ENCODE measurements at regions not wholly inside any gene's neighbourhood (a gene's known extent, or its start where the extent isn't known, plus 50 kb on each side); places are given as distances from the start of the nearest gene placed in this dataset.

DNA sequence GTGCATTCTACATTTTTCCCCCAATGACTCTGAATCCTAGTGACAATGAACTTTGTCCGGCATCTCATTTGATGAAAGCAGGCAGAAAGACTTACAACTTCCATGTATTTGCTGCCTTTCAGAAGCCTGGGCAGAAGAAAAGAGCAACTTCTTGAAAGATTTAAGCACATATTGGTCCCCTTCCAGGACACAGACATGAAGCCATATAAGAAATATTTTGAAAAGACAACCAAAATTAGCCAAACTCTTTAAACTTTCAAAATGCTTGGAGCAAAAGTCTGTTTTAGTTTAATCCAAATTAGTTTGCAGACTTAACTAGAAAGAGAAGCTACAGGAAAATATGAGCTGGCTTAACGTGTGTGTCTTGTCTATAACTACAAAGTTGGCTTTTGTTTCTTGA is 492.5 kb downstream of the NR4A2 start:
- ChIA-PET CTCF (no interaction called here), POLR2A (no interaction called here)
- intact Hi-C loops (cut with micrococcal nuclease): no loop called here
- H3K79me2 ChIP-seq (ENCODE audit: control insufficient read depth, insufficient read depth, low read length): no peaks in the 10 kb centered on the region
- no peaks in the 10 kb centered on the region for H3K9me3 ChIP-seq (replicated peaks; ENCODE audit: control insufficient read depth, insufficient read depth, low read length)
- H3K4me1 ChIP-seq (ENCODE audit: control insufficient read depth, extremely low read depth, insufficient read depth, low read length): no peaks in the 10 kb centered on the region
- H3K9ac ChIP-seq (replicated peaks; ENCODE audit: extremely low read depth, insufficient read depth, low read length): no peak overlapping the region
- dilution Hi-C loops (cut with MboI; ENCODE audit: extremely low pct_ligation_motif_present, low sequenced_read_pairs): no loop called here
- no peak overlapping the region for H3K4me2 ChIP-seq (ENCODE audit: insufficient read depth, low read length)
- H3K27ac ChIP-seq (ENCODE audit: insufficient read depth, low read depth, low read length): no peak overlapping the region
- H3K4me3 ChIP-seq (replicated peaks in 1 of 3; ENCODE audit: insufficient read depth in 1 of 3, low read depth in 1 of 3, low read length in 3 of 3): no peak overlapping the region
- FAIRE-seq (no peak), DNase-seq (ENCODE audit: low read depth, low spot score) (no peak)
- BruUV-seq (replicated peaks): no TSS peak
- no peaks in the 10 kb centered on the region for H3K36me3 ChIP-seq (ENCODE audit: control insufficient read depth in 2 of 2, extremely low read depth in 1 of 2, insufficient read depth in 2 of 2, low read length in 2 of 2)
- TF ChIP-seq POLR2AphosphoS5 (IDR thresholded peaks at IDR 0.05; ENCODE audit: insufficient read depth, low read depth, low read length) (no peak), EZH2 (IDR thresholded peaks at IDR 0.05; ENCODE audit: borderline replicate concordance, low read depth, low read length, severe bottlenecking) (no peak), MYC (IDR thresholded peaks at IDR 0.05; ENCODE audit: low read depth, low read length) (no peak), POLR2A (IDR thresholded peaks at IDR 0.05; ENCODE audit: low read depth, low read length) (no peak), GATA2 (IDR thresholded peaks at IDR 0.05; ENCODE audit: insufficient read depth, insufficient read length, low read depth, low read length) (no peak), FOS (IDR thresholded peaks at IDR 0.05; ENCODE audit: borderline replicate concordance, insufficient read depth, low read length) (no peak), JUN (IDR thresholded peaks at IDR 0.05; ENCODE audit: borderline replicate concordance, insufficient read depth, insufficient read length, low read depth) (no peak)
- TF ChIP-seq, protein P1, sequence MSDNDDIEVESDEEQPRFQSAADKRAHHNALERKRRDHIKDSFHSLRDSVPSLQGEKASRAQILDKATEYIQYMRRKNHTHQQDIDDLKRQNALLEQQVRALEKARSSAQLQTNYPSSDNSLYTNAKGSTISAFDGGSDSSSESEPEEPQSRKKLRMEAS (IDR thresholded peaks at IDR 0.05; ENCODE audit: insufficient read depth, insufficient read length): no peak
- TF ChIP-seq, protein P2, sequence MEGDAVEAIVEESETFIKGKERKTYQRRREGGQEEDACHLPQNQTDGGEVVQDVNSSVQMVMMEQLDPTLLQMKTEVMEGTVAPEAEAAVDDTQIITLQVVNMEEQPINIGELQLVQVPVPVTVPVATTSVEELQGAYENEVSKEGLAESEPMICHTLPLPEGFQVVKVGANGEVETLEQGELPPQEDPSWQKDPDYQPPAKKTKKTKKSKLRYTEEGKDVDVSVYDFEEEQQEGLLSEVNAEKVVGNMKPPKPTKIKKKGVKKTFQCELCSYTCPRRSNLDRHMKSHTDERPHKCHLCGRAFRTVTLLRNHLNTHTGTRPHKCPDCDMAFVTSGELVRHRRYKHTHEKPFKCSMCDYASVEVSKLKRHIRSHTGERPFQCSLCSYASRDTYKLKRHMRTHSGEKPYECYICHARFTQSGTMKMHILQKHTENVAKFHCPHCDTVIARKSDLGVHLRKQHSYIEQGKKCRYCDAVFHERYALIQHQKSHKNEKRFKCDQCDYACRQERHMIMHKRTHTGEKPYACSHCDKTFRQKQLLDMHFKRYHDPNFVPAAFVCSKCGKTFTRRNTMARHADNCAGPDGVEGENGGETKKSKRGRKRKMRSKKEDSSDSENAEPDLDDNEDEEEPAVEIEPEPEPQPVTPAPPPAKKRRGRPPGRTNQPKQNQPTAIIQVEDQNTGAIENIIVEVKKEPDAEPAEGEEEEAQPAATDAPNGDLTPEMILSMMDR (IDR thresholded peaks at IDR 0.05; ENCODE audit: extremely low read depth in 1 of 2, insufficient read depth in 1 of 2, low read depth in 1 of 2, low read length in 2 of 2): no peak
- no peaks in the 10 kb centered on the region for H4K20me1 ChIP-seq (replicated peaks; ENCODE audit: control insufficient read depth, extremely low read depth, insufficient read depth, low read length)
- H2AFZ ChIP-seq (ENCODE audit: low read depth, low read length): no peak overlapping the region
- H3K27me3 ChIP-seq (ENCODE audit: control insufficient read depth in 2 of 2, insufficient read depth in 2 of 2, low read length in 2 of 2): no peaks in the 10 kb centered on the region
- no peaks in the 10 kb centered on the region for H3K9me1 ChIP-seq (replicated peaks; ENCODE audit: control insufficient read depth, extremely low read depth, insufficient read depth, low read length)
